ENCODE measurements at regions not wholly inside any gene's neighbourhood (a gene's known extent, or its start where the extent isn't known, plus 50 kb on each side); places are given as distances from the start of the nearest gene placed in this dataset.

- no peak for TF ChIP-seq ZFX (IDR thresholded peaks at IDR 0.05)
- TF ChIP-seq, protein P1, sequence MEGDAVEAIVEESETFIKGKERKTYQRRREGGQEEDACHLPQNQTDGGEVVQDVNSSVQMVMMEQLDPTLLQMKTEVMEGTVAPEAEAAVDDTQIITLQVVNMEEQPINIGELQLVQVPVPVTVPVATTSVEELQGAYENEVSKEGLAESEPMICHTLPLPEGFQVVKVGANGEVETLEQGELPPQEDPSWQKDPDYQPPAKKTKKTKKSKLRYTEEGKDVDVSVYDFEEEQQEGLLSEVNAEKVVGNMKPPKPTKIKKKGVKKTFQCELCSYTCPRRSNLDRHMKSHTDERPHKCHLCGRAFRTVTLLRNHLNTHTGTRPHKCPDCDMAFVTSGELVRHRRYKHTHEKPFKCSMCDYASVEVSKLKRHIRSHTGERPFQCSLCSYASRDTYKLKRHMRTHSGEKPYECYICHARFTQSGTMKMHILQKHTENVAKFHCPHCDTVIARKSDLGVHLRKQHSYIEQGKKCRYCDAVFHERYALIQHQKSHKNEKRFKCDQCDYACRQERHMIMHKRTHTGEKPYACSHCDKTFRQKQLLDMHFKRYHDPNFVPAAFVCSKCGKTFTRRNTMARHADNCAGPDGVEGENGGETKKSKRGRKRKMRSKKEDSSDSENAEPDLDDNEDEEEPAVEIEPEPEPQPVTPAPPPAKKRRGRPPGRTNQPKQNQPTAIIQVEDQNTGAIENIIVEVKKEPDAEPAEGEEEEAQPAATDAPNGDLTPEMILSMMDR (conservative IDR thresholded peaks at IDR 0.05) = no peak
- H3K27ac ChIP-seq = no peak overlapping the region
Measured at GRCh38 chr12:92027243-92027642, 118.4 kb downstream of the BTG1 start.

DNA sequence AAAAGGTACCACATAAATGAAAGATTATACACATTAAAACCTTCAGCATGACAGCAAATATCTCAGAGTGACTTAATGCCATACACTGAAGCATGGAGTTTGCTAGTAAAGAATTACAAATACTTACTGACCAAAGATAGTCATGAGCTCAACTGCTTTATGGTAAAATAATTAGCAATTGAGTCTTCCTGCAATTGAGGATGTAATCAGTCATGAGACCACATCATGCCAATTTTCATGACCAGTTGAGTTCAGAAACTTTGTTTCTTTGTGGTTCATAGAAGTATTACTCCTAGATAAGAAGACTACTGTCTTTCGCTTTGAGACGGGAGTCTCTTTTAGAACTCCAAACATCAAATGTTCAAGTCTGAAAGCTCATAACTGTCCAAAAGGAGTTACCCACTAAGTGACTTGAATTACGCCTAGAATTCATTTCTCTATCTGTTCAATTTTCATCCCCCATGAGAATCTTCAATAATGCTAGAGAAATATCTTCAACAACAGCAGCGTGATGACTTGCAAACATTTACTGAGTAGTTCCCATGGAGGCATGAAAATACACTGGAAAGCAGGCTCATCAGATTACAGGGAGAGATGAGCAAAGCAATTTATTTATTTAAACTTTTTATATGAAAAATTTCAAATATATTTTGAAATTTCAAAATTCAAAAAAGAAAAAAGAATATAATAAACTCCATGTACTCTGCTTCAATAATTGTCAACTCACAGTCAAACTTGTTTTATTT lies 120.0 kb downstream of the BTG1 start:
- no peak for TF ChIP-seq ZFX (IDR thresholded peaks at IDR 0.05)
- TF ChIP-seq, protein P1 (conservative IDR thresholded peaks at IDR 0.05) = no peak
- H3K27ac ChIP-seq = no peak overlapping the region

DNA sequence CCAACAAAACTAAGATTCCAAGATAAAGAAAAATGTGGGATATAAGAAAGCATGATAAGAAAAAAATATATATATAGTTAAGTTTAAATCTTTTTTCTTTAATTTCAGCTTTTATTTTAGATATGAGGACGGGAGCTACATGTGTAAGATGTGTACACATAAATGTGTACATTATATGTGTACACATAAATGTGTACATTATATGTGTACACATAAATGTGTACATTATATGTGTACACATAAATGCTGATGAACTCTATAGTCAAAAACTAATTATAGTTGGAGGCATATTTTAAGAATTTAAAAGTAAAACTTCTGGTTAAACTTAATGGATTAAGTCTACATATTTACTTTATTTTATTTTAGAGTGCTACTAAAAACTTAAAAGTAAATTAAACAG lies 123.6 kb downstream of the BTG1 start:
- TF ChIP-seq ZFX (IDR thresholded peaks at IDR 0.05) = no peak
- TF ChIP-seq, protein P1 (conservative IDR thresholded peaks at IDR 0.05) = no peak
- H3K27ac ChIP-seq = no peak overlapping the region

- no peak overlapping the region for H3K27ac ChIP-seq
- TF ChIP-seq, protein P1 (conservative IDR thresholded peaks at IDR 0.05) = no peak
- TF ChIP-seq ZFX (IDR thresholded peaks at IDR 0.05) = no peak
Measured at GRCh38 chr12:92021666-92022035, 124.0 kb downstream of the BTG1 start.

GRCh38 chr12:92020983-92021665 lies 124.5 kb downstream of the BTG1 start:
- no peak overlapping the region for H3K27ac ChIP-seq
- TF ChIP-seq ZFX (IDR thresholded peaks at IDR 0.05) = no peak
- TF ChIP-seq, protein P1 (conservative IDR thresholded peaks at IDR 0.05) = no peak

DNA sequence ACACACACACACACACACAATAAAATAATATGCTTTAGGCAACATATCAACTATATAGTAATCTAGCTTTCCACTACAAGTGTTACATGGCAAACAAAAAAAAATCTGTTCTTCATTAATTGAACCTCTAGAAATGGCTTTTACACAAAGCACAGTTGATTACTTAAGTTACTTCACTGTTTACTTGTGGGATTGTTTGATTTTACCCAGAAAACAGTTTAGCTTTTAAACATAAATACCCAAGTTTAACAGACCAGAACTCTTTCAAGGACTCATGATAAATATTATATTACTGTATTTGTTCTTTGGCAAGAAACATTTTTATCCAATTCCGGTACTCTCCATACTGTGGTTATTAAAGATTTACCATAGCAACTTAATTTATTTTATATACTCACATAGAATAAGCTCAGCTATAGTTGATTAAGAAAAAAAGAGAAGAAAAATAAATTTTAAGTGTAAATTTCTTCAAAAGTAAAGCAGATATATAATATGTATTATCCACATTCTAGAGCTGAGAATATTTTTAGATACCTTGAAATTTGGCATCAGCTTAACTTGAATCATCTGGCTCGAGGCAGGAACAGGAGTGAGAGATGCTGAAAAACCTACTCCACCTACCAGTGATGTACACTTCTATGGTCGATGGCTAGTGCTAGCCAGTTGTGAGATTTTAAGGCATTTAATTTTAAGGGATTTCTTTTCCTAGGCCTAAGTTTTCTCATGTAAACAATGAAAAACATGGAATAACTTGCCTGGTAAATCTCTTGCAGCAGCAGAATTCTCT lies 126.0 kb downstream of the BTG1 start:
- TF ChIP-seq, protein P1 (conservative IDR thresholded peaks at IDR 0.05) = no peak
- no peak for TF ChIP-seq ZFX (IDR thresholded peaks at IDR 0.05)
- H3K27ac ChIP-seq = no peak overlapping the region

- no peak overlapping the region for H3K27ac ChIP-seq
- no peak for TF ChIP-seq ZFX (IDR thresholded peaks at IDR 0.05)
- TF ChIP-seq, protein P1 (conservative IDR thresholded peaks at IDR 0.05) = no peak
Measured at GRCh38 chr12:92012691-92013090, 133.0 kb downstream of the BTG1 start.
